Astrocyte of the spinal cord (primary cell): ENCODE measurements at regions not wholly inside any gene's neighbourhood (a gene's known extent, or its start where the extent isn't known, plus 50 kb on each side); places are given as distances from the start of the nearest gene placed in this dataset.

ENCODE experiments used
- DNase-seq: peaks from one replicate; pipeline ENCODE4 v3.0.0; 2011; ENCODE audit warnings: low read depth, low spot score
- H3K4me3 ChIP-seq: 2 replicates; pipeline ENCODE4 v1.5.1; 2011; ENCODE audit warnings: low read depth, mild to moderate bottlenecking, low read length, moderate library complexity
- CTCF ChIP-seq: IDR thresholded peaks from 2 replicates; pipeline ENCODE4 v1.5.1; 2012; ENCODE audit warnings: low read depth, mild to moderate bottlenecking, low read length, inconsistent platforms
- in situ Hi-C: cut with HindIII; loops from 2 replicates; pipeline ENCODE4 v1.10.0; 2017; ENCODE audit warnings: low sequenced_read_pairs

GRCh38 chr4:13160920-13161319, 323.2 kb downstream of the RAB28 start:
- no peak overlapping the region for H3K4me3 ChIP-seq
- in situ Hi-C loops, result no loop called here
- DNase-seq, result peak; percentile 76
- no peak for TF ChIP-seq CTCF

GRCh38 chr4:13159041-13159620, 325.0 kb downstream of the RAB28 start:
- TF ChIP-seq CTCF, result no peak
- no peak overlapping the region for H3K4me3 ChIP-seq
- in situ Hi-C loops, result no loop called here
- no peak for DNase-seq

- no peak for DNase-seq
- H3K4me3 ChIP-seq, result no peak overlapping the region
- in situ Hi-C loops, result no loop called here
- no peak for TF ChIP-seq CTCF
Observed at GRCh38 chr4:13151194-13151593, 332.9 kb downstream of the RAB28 start.

GRCh38 chr4:13143222-13144070, 340.7 kb downstream of the RAB28 start:
- no peak overlapping the region for H3K4me3 ChIP-seq
- DNase-seq, result no peak
- in situ Hi-C loops, result no loop called here
- TF ChIP-seq CTCF, result no peak

- no peak for TF ChIP-seq CTCF
- H3K4me3 ChIP-seq, result no peak overlapping the region
- no peak for DNase-seq
- in situ Hi-C loops, result no loop called here
Observed at GRCh38 chr4:13142726-13143125, 341.4 kb downstream of the RAB28 start.

- in situ Hi-C loops, result no loop called here
- DNase-seq, result no peak
- TF ChIP-seq CTCF, result no peak
- H3K4me3 ChIP-seq, result no peak overlapping the region
Observed at GRCh38 chr4:13142191-13142590, 341.9 kb downstream of the RAB28 start.
